ENCODE measurements at regions not wholly inside any gene's neighbourhood (a gene's known extent, or its start where the extent isn't known, plus 50 kb on each side); places are given as distances from the start of the nearest gene placed in this dataset.
A peak's percentile ranks its signal among the peaks of the same experiment; 100 is the strongest.

DNA sequence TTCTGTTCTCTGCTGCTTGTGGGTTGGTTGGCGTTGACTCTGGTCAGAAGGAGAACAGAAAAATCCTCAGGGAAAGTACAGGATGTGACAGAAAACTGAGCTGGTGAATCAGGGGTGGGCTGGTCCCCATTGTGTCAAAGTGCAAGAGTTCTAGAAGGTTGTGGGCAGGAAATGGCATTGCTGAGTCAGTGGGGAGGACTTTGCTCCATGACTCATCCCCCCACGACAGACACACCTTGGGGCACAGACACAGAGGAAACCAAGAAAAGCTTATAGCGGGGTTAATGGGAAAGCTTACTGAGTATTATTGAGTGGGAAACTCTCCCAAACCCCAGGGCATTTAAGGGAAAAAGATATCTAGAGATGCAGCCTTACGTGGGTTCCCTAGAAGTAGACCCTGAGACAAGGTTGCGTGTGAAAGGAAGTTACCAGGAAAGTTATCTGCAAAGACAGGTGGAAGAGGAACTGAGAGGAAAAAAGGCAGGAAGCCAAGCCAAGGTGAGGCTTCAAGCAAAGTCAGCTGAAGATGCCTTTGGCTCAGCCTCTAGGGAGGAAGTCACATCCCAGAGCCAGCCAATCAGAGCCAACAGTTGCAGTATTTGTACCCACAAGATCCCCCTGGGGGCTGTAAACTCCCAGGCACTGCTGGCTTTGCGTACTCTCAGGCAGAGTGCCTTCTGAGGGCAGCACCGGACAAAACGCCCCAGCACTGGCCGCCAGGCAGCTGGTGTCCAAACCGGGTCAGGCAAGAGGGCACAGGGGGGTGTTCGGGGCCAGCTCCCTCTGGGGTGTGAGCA, 86.4 kb downstream of the FOXL1 start:
- DNase-seq (ENCODE audit: low read depth) = peak; percentile 63

- DNase-seq (ENCODE audit: low read depth) = no peak
Observed at GRCh38 chr16:86665319-86665675, 86.9 kb downstream of the FOXL1 start.

- DNase-seq (ENCODE audit: low read depth) = no peak
Observed at GRCh38 chr16:86665929-86666328, 87.6 kb downstream of the FOXL1 start.

DNA sequence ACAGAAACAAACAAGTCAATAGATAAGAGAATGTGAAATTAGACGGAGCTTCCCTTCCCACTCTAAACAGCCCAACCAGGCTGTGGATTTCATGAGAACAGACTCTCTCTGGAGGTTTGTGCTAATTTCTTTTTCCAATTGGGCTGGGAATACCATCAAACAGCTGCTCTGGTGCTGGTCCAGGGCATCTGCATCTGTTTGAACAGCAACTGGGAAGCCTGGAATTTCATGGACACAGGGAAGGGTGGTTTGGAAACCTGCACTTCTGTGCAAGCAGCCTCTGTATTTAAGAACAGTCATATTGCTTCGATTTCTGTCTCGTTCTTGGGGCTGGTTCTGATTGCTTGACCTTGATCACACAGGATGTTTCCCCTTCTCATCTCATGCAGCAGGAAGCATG, 88.7 kb downstream of the FOXL1 start:
- no peak for DNase-seq (ENCODE audit: low read depth)

- no peak for DNase-seq (ENCODE audit: low read depth)
Observed at GRCh38 chr16:86668136-86668910, 90.0 kb downstream of the FOXL1 start.

DNA sequence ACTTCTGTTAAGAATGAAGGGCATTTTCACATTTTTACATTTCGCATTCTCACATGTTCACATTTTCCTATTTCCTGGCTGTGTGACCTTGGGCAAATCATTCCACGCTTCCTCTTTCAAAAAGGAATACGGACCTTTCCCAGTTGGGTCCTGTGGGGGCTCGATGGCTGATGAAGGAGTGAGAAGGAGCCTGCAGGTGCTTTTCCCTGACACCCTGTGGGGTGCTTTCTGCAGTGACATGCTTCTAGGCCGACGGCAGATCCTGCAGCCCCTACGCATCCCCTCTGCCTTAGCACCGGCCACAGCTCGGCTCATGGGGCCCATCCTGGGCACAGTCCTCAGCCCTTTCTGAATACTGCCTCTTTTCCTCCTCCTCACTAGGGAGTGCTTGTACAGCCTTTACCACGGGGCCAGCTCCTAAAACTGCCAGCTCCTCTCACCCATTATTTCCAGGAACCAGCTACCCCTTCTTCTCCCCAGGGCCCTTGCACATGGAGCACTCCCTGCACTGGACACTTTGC, 91.0 kb downstream of the FOXL1 start:
- DNase-seq (ENCODE audit: low read depth) = no peak

- no peak for DNase-seq (ENCODE audit: low read depth)
Observed at GRCh38 chr16:86669937-86670749, 91.8 kb downstream of the FOXL1 start.

DNA sequence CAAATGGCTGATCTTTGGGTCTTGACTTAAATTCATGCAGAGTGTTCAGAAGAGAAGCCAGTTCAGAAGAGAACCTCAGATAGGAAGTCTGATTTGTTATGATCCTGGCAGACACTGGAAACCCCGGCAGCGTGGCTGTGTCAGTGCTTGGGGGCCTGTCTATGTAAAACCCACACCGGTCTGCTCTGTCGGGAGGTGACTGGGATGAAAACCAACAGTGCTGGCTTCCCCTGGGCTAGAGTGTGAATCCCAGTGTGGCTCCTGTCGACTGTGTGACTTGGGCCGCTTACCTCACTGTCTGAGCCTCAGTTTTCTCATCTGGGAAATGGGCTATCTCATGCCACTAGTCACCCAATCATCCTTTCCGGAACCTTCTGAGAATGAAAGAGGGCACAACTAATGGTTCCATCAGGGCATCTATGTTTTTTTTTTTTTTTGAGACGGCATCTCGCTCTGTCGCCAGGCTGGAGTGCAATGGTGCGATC, 92.4 kb downstream of the FOXL1 start:
- no peak for DNase-seq (ENCODE audit: low read depth)

GRCh38 chr16:86671486-86672178, 93.3 kb downstream of the FOXL1 start:
- DNase-seq (ENCODE audit: low read depth) = no peak

DNA sequence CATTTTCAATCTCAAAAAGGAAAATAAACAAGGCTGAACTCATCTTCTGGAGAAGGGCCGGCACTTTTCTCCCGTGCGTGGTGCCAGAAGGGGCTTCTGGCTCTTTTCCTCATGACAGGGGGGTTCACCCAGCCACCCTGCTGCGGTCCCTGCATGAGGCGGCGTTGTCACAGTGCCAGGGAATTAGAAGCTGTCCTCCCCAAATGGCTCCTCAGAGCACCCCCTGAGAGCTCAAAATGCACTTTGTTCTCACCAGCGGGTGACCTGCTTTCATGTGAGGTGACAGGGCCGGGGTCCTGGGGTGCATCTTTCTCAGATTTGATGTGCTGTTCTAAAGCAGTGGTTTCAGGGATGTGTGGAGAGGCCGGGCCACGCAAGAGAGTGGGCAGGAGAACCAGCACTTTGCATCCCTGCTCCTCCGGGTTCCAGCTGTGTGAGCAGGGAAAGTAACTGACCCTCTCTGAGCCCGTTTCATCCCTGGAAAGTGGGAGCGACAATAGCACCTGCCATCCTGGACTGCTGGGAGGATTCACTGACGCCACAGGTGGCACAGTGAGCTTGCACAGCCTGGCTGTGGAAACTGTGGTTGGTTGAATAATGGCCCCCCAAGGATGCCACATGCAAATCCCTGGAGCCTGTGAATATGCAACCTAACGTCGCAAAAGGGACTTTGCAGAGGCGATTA, 94.0 kb downstream of the FOXL1 start:
- no peak for DNase-seq (ENCODE audit: low read depth)

DNA sequence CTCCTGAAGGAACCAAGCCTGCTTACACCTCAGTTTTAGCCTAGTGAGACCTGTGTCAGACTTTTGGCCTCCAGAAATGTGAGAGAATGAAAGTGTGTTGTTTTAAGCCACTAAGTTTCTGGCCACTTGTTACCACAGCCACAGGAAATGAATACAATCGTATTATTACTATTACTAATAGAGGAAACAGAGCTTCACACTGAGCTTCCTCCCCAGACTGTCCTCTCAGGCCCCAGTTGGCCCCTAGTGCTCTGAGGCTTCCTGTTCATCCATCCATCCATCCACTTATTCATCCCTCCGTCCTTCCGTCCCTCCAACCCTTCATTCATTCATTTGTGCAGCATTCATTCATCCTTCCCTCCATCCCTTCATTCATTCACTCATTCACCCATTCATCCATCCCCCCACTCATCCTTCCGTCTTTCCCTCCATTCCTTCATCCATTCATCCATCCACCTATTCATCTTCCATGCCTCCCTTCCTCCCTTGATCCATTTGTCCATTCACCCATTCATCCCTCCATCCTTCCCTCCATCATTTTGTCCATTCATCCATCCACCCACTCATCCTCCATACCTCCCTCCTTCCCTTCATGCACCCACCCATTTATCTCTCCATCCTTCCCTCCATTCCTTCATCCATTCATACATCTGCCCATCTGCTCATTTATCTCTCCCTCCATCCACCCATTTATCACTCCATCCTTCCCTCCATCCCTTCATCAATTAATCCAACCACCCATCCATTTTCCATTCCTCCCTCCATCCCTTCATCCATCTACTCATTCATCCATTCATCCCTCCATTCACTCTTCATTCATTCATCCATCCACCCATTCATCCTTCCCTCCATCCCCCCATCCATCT, 95.0 kb downstream of the FOXL1 start:
- DNase-seq (ENCODE audit: low read depth) = no peak

- no peak for DNase-seq (ENCODE audit: low read depth)
Observed at GRCh38 chr16:86673956-86674453, 95.7 kb downstream of the FOXL1 start.

DNA sequence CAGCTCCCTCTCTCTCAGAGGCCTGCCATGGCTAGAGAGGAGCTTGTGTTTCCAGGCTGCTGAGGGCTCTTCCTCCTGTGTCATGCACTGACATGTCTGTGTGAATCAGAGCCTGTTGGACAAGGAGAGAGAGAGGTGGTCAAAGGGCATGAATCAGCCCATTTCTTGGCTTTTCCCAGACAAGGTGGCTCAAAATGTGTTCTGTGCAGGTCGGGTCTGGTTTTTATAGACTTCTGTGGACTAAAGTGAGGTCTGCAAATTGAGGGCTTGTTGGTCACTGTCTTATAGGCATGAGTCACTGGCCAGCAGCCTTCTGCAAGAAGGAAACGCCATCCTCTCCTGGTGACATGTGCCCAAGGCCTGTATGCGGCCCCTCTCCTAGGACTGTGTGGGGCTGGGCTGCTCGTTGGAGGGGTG, 97.9 kb downstream of the FOXL1 start:
- DNase-seq (ENCODE audit: low read depth) = no peak

- DNase-seq (ENCODE audit: low read depth) = no peak
Observed at GRCh38 chr16:86679490-86679889, 101.1 kb downstream of the FOXL1 start.

DNA sequence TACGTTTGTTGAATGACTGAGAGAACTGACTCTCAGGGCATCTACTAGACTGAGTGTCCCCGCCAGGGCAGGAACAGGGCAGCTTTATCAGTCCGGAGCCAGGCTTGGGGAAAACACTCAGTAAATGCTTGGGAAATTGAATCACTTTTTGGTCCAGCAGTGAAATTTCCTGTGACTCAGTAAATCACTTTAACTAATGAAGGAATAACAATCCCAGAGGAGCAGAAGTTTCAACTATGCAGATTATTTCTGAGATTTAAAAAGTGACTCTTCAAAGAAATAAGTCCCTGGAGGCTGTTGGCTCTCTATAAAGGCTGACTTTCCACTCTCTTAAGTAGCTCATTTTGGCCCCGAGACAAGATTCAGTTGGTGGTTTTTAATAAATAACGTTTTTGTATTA, 101.8 kb downstream of the FOXL1 start:
- DNase-seq (ENCODE audit: low read depth) = no peak

DNA sequence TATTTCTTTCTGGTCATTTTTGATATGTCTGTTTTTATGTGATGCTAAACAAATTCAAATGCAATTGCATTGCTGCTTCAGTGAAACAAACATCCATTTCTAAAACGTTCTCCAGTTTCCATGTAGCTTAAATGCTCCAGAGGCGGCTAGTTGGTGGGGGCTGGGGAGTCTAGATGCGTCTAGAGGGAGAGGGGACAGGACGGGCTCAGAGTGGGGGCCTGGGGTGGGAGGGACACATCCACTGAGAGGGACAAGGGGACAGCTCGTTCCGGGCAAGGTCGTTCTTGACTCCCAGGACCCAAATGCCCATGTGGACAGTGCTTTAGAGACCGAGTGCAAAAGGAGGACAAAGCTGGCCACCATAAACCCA, 102.3 kb downstream of the FOXL1 start:
- no peak for DNase-seq (ENCODE audit: low read depth)

- no peak for DNase-seq (ENCODE audit: low read depth)
Observed at GRCh38 chr16:86681031-86681756, 102.8 kb downstream of the FOXL1 start.

DNA sequence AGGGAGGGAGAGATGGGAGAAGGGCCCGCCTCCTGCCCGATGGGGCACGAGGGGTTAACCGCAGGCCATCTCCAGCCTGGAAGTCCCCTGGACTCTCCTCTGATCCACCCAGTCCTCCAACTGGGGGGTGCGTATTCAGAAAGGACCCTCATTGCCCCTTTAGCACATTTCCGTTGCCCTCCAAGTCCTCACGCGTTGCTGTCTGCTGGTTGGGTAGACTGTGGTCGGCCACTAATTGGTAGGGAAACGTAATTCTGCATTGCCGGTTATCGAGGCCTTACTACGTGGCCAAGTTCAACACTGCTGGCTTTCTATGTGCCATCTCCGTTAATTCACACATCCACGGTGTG, 103.4 kb downstream of the FOXL1 start:
- no peak for DNase-seq (ENCODE audit: low read depth)

DNA sequence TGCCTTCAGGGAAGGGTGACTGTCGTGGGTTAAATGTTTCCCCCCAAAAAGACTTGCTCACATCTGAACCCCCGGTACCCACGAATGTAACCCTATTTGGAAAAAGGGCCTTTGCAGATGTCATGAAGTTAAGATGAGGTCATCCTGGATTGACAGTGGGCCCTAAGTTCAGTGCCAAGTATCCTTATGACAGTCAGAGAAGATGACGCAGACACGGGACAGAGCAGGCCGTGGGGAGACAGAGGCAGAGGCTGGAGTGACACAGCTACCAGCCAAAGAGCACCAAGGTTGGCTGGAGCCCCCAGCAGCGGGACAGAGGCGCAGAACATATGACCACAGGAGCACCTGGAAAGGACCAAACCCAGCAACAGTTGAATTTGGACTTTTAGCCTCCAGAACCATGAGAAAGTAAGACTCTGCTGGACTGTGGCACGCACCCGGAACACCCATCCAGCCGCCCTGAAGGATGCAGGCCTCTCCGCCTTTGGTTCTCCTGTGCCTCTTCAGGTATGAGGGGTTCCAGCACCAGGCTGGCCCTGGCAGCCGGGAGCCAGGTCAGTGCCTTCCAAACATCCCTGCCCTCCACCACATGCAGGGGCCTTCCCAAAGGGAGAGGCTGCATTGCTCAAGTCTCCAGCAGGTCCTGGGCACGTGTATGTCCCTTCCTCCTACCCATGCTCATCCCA, 104.0 kb downstream of the FOXL1 start:
- no peak for DNase-seq (ENCODE audit: low read depth)
